Tibial nerve (tissue), 4 donors: ENCODE measurements at regions not wholly inside any gene's neighbourhood (a gene's known extent, or its start where the extent isn't known, plus 50 kb on each side); places are given as distances from the start of the nearest gene placed in this dataset.

ENCODE experiments used
- EP300 ChIP-seq, 2 donors: sonication (generic); formaldehyde crosslinking; IDR thresholded peaks; one replicate each; pipeline ENCODE4 v1.6.1; 2017; ENCODE audit warnings: antibody characterized with exemption in 2 of 2, mild to moderate bottlenecking in 1 of 2
- POLR2A ChIP-seq, 2 donors: fragments of 450-650 bp; IDR thresholded peaks; one replicate each; pipeline ENCODE4 v1.6.1; 2017; ENCODE audit warnings: antibody characterized with exemption in 2 of 2, mild to moderate bottlenecking in 2 of 2, moderate library complexity in 2 of 2
- TF ChIP-seq, protein P1 (sequence below), 5 experiments: fragments of 200-600 bp in 3 of 5; fragments of 450-650 bp in 2 of 5; sonication (generic) in 3 of 5; IDR thresholded peaks; one replicate each; pipeline ENCODE4 v1.5.1; 2016 to 2019; ENCODE audit warnings: antibody characterized with exemption in 5 of 5, mild to moderate bottlenecking in 3 of 5, moderate library complexity in 2 of 5

DNA sequence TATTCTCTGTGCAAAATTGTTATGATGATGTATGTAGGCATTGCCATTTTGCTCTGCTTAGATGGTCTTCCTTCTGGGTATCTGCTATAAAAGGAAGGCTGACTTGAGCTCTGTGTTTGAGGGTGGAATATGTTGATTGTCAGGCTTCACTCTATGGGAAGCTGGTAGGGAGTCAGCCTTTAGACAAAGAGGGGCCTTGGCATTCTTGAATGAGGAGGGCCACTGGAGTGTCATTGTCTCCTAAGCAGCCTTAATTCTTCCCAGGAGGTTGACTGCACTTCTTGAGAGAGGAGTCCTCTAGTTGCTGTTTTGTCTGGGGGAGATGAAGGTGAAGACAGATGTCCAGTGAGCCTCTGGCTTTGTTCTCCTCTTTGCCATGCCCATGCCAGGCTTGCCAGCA, 266.8 kb downstream of the KCNRG start:
- TF ChIP-seq, protein P1, sequence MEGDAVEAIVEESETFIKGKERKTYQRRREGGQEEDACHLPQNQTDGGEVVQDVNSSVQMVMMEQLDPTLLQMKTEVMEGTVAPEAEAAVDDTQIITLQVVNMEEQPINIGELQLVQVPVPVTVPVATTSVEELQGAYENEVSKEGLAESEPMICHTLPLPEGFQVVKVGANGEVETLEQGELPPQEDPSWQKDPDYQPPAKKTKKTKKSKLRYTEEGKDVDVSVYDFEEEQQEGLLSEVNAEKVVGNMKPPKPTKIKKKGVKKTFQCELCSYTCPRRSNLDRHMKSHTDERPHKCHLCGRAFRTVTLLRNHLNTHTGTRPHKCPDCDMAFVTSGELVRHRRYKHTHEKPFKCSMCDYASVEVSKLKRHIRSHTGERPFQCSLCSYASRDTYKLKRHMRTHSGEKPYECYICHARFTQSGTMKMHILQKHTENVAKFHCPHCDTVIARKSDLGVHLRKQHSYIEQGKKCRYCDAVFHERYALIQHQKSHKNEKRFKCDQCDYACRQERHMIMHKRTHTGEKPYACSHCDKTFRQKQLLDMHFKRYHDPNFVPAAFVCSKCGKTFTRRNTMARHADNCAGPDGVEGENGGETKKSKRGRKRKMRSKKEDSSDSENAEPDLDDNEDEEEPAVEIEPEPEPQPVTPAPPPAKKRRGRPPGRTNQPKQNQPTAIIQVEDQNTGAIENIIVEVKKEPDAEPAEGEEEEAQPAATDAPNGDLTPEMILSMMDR (IDR thresholded peaks at IDR 0.05), result no peak
- TF ChIP-seq EP300 (IDR thresholded peaks at IDR 0.05) (no peak), POLR2A (IDR thresholded peaks at IDR 0.05) (no peak)
